ENCODE measurements at regions not wholly inside any gene's neighbourhood (a gene's known extent, or its start where the extent isn't known, plus 50 kb on each side); places are given as distances from the start of the nearest gene placed in this dataset.
"Not testable (repeated sequence)": the region's sequence is repeated elsewhere in the genome, so short reads cannot be mapped to it uniquely, and the experiment has no call there.

GRCh38 chr2:230631470-230631869 is 81.2 kb upstream of the CAB39 start:
- no peaks in the 10 kb centered on the region for H3K36me3 ChIP-seq
- intact Hi-C loops (cut with DNase I; ENCODE audit: low total_unique reads) = no loop called here
- peaks cover 0 to 10% (median 7%) of the 10 kb centered on the region in 4 donors for H3K4me1 ChIP-seq
- H3K27ac ChIP-seq = no peak overlapping the region
- TF ChIP-seq CTCF (IDR thresholded peaks at IDR 0.05) (no peak), POLR2A (IDR thresholded peaks at IDR 0.05) (no peak), POLR2AphosphoS5 (IDR thresholded peaks at IDR 0.05) (no peak), EP300 (IDR thresholded peaks at IDR 0.05) (no peak)
- H3K27me3 ChIP-seq = no peaks in the 10 kb centered on the region
- no peaks in the 10 kb centered on the region for H3K9me3 ChIP-seq
- H3K4me3 ChIP-seq = no peak overlapping the region
- WGBS, 5 donors = 82 to 99% (median 90%) methylated on average over 4 of the region's 4 CpGs
- DNase-seq = no peak

- Histone ChIP-seq H3K9me3 (no peaks in the 10 kb centered on the region), H3K36me3 (no peaks in the 10 kb centered on the region), H3K27ac (no peak overlapping the region), H3K4me3 (no peak overlapping the region), H3K27me3 (no peaks in the 10 kb centered on the region), H3K4me1 (no peaks in the 10 kb centered on the region)
- intact Hi-C loops (cut with DNase I; ENCODE audit: low total_unique reads) = no loop called here
- no peak for DNase-seq
- TF ChIP-seq EP300 (IDR thresholded peaks at IDR 0.05) (no peak), POLR2A (IDR thresholded peaks at IDR 0.05) (no peak), POLR2AphosphoS5 (IDR thresholded peaks at IDR 0.05) (no peak), CTCF (IDR thresholded peaks at IDR 0.05) (no peak)
- WGBS, 5 donors = 71 to 77% (median 75%) methylated on average over 1 of the region's 1 CpG
These were observed 78.5 kb upstream of the CAB39 start for GRCh38 chr2:230634146-230634545.

GRCh38 chr2:230634721-230635313 is 77.8 kb upstream of the CAB39 start:
- H3K4me3 ChIP-seq; intact Hi-C loops (cut with DNase I; ENCODE audit: low total_unique reads); H3K36me3 ChIP-seq; H3K27ac ChIP-seq; H3K9me3 ChIP-seq; DNase-seq; H3K4me1 ChIP-seq; H3K27me3 ChIP-seq: not testable (repeated sequence)
- 86 to 94% (median 92%) methylated on average over 5 of the region's 5 CpGs for WGBS, 5 donors

- whole genome bisulfite sequencing, 5 donors = 41 to 55% (median 49%) methylated on average over 6 of the region's 6 CpGs
- Histone ChIP-seq H3K9me3 (no peaks in the 10 kb centered on the region), H3K27ac (no peak overlapping the region), H3K27me3 (no peaks in the 10 kb centered on the region), H3K36me3 (no peaks in the 10 kb centered on the region), H3K4me1 (no peaks in the 10 kb centered on the region), H3K4me3 (no peak overlapping the region)
- no peak for DNase-seq
- TF ChIP-seq POLR2A (IDR thresholded peaks at IDR 0.05) (no peak), EP300 (IDR thresholded peaks at IDR 0.05) (no peak)
- intact Hi-C loops (cut with DNase I; ENCODE audit: low total_unique reads) = no loop called here
These were observed 75.9 kb upstream of the CAB39 start for GRCh38 chr2:230636684-230637271.

- H3K27ac ChIP-seq; H3K4me3 ChIP-seq; H3K4me1 ChIP-seq; H3K9me3 ChIP-seq; DNase-seq; H3K27me3 ChIP-seq; intact Hi-C loops (cut with DNase I; ENCODE audit: low total_unique reads); H3K36me3 ChIP-seq: not testable (repeated sequence)
- WGBS, 5 donors = 79 to 86% (median 80%) methylated on average over 8 of the region's 8 CpGs
These were observed 75.2 kb upstream of the CAB39 start for GRCh38 chr2:230637486-230637885.

GRCh38 chr2:230640540-230641011 is 72.1 kb upstream of the CAB39 start:
- Histone ChIP-seq H3K4me3 (no peak overlapping the region), H3K4me1 (peaks cover 0 to 11% (median 3%) of the 10 kb centered on the region in 4 donors), H3K27ac (no peak overlapping the region), H3K36me3 (no peaks in the 10 kb centered on the region), H3K9me3 (no peaks in the 10 kb centered on the region), H3K27me3 (no peaks in the 10 kb centered on the region)
- no peak for TF ChIP-seq CTCF (IDR thresholded peaks at IDR 0.05)
- no peak for TF ChIP-seq EP300 (IDR thresholded peaks at IDR 0.05)
- TF ChIP-seq POLR2AphosphoS5 (IDR thresholded peaks at IDR 0.05) = no peak
- TF ChIP-seq POLR2A (IDR thresholded peaks at IDR 0.05) = no peak
- intact Hi-C loops (cut with DNase I; ENCODE audit: low total_unique reads) = no loop called here
- no peak for DNase-seq
- WGBS, 5 donors = 76 to 86% (median 78%) methylated on average over 6 of the region's 6 CpGs

Measured in stomach (tissue), 8 donors.